ENCODE measurements at regions not wholly inside any gene's neighbourhood (a gene's known extent, or its start where the extent isn't known, plus 50 kb on each side); places are given as distances from the start of the nearest gene placed in this dataset.

GRCh38 chr16:73563709-73564108, 515.8 kb upstream of the ZFHX3 start:
- 93% methylated on average over 3 of the region's 3 CpGs for WGBS
- peaks cover 0 to 10% (median 2%) of the 10 kb centered on the region in 4 donors for H3K27me3 ChIP-seq
- no peak for DNase-seq (ENCODE audit: extremely low spot score)
- H3K4me1 ChIP-seq = no peaks in the 10 kb centered on the region
- no peak for TF ChIP-seq POLR2A (IDR thresholded peaks at IDR 0.05; ENCODE audit: low read depth)
- TF ChIP-seq CTCF (IDR thresholded peaks at IDR 0.05) = no peak
- TF ChIP-seq EP300 (IDR thresholded peaks at IDR 0.05) = no peak
- TF ChIP-seq POLR2AphosphoS5 (IDR thresholded peaks at IDR 0.05) = no peak
- H3K27ac ChIP-seq (replicated peaks in 1 of 4) = no peak overlapping the region
- intact Hi-C loops (cut with DNase I) = no loop called here
- H3K9me3 ChIP-seq = no peaks in the 10 kb centered on the region
- no peaks in the 10 kb centered on the region for H3K36me3 ChIP-seq
- no peak overlapping the region for H3K4me3 ChIP-seq

- no peak for TF ChIP-seq EP300 (IDR thresholded peaks at IDR 0.05)
- TF ChIP-seq POLR2A (IDR thresholded peaks at IDR 0.05; ENCODE audit: low read depth) = no peak
- TF ChIP-seq CTCF (IDR thresholded peaks at IDR 0.05) = no peak
- no peak for TF ChIP-seq POLR2AphosphoS5 (IDR thresholded peaks at IDR 0.05)
- no peak overlapping the region for H3K4me3 ChIP-seq
- H3K27me3 ChIP-seq = peaks cover 0 to 2% (median 0%) of the 10 kb centered on the region in 4 donors
- intact Hi-C loops (cut with DNase I) = no loop called here
- 82% methylated on average over 7 of the region's 7 CpGs for WGBS
- H3K4me1 ChIP-seq = no peaks in the 10 kb centered on the region
- no peaks in the 10 kb centered on the region for H3K36me3 ChIP-seq
- H3K27ac ChIP-seq (replicated peaks in 1 of 4) = no peak overlapping the region
- no peak for DNase-seq (ENCODE audit: extremely low spot score)
- H3K9me3 ChIP-seq = peaks cover 0 to 4% (median 0%) of the 10 kb centered on the region in 4 donors
These were observed 512.6 kb upstream of the ZFHX3 start for GRCh38 chr16:73560497-73560896.

- Histone ChIP-seq H3K36me3 (no peaks in the 10 kb centered on the region), H3K27me3 (peaks cover 0 to 6% (median 0%) of the 10 kb centered on the region in 4 donors), H3K4me1 (no peaks in the 10 kb centered on the region), H3K4me3 (no peak overlapping the region), H3K9me3 (peaks cover 0 to 4% (median 0%) of the 10 kb centered on the region in 4 donors), H3K27ac (replicated peaks in 1 of 4) (no peak overlapping the region)
- 87% methylated on average over 7 of the region's 7 CpGs for WGBS
- TF ChIP-seq CTCF (IDR thresholded peaks at IDR 0.05) (no peak), POLR2AphosphoS5 (IDR thresholded peaks at IDR 0.05) (no peak), POLR2A (IDR thresholded peaks at IDR 0.05; ENCODE audit: low read depth) (no peak), EP300 (IDR thresholded peaks at IDR 0.05) (no peak)
- no peak for DNase-seq (ENCODE audit: extremely low spot score)
- intact Hi-C loops (cut with DNase I) = no loop called here
These were observed 510.3 kb upstream of the ZFHX3 start for GRCh38 chr16:73558219-73558618.

- Histone ChIP-seq H3K9me3 (peaks cover 0 to 4% (median 0%) of the 10 kb centered on the region in 4 donors), H3K36me3 (no peaks in the 10 kb centered on the region), H3K4me1 (no peaks in the 10 kb centered on the region), H3K27ac (replicated peaks in 1 of 4) (no peak overlapping the region), H3K4me3 (no peak overlapping the region), H3K27me3 (peaks cover 0 to 29% (median 0%) of the 10 kb centered on the region in 4 donors)
- WGBS = 79% methylated on average over 10 of the region's 10 CpGs
- intact Hi-C loops (cut with DNase I) = no loop called here
- peak; percentile 24 for DNase-seq (ENCODE audit: extremely low spot score)
- no peak for TF ChIP-seq CTCF (IDR thresholded peaks at IDR 0.05)
These were observed 506.2 kb upstream of the ZFHX3 start for GRCh38 chr16:73553941-73554660.
